Glomerular endothelial cell (primary cell): ENCODE measurements at regions not wholly inside any gene's neighbourhood (a gene's known extent, or its start where the extent isn't known, plus 50 kb on each side); places are given as distances from the start of the nearest gene placed in this dataset.

Source experiments
- DNase-seq: peaks from one replicate; pipeline ENCODE4 v3.0.0-alpha.2; 2011; ENCODE audit warnings: low read depth, low spot score; ENCODE audit errors: extremely low read depth

DNA sequence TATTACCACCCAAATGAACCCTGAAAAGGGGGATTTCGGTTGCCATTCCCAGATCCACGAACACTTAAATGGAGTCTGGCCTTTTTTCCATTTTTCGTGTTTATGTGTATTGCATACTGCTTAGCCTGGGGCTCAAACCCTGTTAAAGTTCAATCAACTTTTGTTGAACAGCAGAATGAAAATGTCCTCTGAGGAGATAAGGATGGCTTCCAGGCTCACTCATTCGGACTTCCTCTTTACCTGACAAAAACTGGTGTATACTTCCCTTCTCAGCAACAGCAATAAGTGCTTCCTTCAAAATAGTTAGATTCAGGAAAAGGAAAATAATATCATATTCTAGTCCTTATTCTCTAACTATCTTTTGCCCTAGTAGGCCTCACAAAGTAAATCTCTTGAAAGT is 61.1 kb upstream of the ARID5B start:
- DNase-seq = no peak

DNA sequence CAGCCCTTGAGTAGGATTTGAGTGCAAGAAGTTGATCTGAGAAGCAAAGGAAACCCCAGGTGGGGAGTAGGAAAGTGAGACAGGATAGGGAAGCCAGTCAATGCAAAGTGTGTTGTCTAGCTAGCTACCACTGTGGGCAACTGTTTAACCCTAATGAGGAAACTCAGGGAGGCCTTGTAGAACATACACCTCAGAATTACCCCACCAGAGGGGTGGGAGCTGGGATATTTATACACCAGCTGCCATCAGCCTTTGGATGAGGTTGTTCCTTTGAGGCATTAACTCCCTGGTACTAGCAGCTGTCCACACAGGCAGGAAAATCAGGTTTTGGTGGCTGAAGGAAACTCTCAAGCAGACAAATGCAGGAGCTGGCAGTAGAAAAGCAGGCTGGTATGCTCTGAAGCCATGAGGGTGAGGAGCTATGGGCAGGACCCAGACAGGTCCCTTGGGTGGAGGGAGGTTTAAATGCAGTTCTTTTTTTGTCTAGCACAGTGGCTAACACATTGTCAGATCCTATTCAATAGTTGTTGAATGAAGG is 60.1 kb upstream of the ARID5B start:
- no peak for DNase-seq

DNA sequence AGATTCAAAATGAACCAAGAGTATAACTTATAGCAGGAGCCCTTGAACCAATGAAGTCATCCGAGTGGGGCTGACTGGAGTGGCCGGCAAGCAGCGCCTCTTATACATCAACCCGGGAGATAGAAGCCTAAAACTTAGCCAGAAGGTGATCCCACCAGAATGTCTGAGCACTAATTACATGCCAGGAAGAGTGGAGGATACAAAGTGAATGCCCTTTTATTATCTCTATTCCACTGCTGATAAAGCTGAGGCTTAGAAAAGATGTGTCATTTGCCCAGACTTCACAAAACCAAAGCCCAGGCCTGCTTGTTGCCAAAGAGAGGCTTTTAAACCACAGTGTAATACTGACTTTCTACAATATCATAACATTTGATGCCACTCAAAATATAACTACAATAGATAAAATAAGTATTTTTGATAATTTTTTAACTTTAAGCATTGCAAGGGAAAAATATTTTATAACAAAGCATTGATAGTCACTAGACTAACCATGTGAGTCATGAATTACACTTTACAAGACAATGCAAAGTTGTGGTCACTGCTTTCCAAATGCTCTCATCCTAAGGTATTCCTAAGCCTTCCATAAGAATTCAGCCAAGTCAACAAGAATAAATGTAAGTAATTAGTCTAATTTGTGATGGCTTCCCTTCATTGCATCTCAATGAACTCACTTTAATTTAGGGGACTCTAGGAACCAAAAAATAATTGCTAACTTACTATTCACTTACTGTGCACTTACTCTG is 58.6 kb upstream of the ARID5B start:
- no peak for DNase-seq

DNA sequence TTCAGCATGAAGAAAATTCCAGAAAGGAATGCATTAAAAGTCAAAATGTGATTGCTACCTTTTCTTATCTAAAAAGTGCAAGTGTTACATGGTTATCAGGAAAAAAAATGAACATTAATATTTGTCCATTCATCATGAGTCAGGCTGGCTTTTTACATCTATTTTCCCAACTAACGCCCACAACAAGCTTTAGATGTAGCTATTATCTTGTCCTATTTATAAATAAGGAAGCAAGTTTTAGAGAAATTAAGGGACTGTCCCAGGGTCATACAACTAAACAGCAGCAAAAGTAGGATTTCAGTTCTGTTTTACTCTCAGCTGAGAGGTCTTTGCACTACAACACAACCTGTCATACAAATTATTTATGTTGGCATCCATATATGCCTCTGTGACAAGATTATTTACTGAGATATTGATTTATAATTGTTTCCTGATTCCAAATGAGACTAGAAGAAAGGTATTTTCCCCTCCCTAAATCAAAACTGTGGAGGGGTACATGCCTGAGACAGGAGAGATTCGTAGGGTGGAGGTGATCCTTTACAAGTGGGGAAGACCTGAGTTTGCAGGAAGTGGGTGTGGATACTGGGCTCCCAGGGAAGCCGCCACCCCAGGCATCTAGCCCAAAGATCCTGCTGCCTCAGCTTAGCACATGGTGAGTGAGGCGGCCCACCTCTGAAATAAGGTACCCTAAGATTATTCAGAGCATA is 57.2 kb upstream of the ARID5B start:
- no peak for DNase-seq

DNA sequence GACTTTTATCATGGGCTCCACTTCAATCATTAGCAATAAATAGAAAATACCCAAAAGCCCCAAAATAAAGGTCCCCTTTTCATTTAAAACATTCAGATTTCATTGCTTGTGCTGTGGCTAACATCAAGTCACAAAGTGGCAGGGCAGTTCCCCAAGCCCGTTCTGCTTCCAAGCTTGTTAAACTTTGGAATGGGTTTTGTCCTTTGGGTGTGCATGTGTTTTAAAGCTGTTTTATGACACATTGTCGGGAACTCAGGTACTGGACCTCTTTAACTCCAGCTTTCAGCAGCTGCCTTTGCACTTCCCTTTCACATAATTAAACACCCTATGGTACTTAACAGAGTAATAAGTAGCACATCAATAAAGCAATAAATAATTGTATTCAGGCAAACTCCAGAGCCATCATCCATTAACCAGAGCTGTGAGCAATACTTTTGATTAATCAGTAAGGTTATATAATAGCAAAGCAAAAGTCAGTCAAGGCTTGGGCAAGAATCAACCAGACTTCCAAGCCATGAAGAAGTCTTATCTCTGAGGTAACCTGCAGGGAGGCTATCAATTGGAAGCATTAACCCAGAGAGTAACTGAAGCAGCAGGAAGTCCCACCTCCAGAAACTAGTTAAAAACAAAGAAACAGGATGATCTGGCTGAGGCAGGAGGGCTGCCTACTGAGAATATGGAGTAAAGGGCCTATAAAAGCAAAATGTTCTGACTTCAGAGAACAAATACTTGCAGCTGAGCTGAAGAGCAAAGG is 56.1 kb upstream of the ARID5B start:
- no peak for DNase-seq

DNA sequence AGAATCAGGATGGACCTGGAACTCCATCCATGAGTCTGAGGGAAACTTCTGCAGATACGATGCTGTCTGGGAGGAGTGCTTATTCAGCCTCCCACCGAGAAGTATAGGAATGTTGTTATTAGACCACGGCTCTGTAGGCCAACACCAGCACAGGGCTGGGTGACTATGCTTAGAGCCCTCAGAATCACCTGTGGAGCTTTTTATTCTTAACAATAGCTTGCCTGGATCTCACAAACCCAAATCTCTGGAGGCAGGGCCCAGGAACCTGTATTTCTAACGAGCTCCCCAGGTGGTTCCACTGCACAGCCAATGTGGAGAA is 55.6 kb upstream of the ARID5B start:
- no peak for DNase-seq

DNA sequence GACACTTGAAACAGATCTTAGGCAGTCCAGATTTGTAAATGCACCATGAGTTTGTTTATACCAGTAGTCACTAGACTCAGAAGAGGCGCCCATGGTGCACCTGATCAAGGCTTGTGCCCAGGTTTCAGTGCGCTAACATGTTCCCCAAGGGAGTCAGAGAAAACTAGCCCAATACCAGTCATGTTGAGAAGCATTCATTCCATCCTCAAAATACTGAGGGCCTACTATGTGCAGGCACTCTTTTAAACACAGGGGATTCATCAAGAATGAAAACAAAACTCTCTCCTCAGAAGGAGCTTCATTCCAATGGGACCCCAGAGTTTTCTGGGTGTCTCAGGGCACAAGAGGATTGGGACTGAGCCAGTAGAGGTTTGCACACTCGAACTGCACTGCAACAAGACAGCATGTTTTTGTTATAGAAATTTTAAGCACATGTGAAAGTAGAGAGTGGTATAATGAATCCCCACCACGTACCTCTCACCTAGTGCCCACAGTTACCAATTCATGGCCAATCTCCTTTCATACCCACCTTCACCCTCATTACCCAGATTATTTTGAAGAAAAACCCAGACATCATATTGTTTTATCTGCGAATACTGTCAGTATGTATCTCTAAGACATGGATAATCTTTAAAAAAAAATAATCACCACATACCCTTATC is 55.0 kb upstream of the ARID5B start:
- DNase-seq = no peak

DNA sequence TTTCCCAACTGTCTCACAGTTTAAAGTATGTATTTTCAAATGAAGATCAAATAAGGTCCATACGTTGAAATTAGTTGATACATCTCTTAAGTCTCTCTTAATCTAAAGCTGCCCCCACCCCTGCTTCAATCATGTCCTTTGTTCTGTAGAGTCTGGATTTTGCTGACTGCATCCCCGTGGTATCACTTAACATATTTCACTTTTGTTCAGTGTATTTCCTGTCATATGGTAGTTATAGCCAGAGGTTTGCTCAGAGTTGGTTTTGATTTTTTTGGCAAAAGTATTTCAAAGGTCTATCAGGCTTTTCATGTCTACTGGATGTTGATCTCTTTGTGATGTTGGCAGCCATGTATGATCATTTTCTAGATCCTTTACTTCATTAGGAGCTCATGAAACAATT is 54.4 kb upstream of the ARID5B start:
- no peak for DNase-seq

DNA sequence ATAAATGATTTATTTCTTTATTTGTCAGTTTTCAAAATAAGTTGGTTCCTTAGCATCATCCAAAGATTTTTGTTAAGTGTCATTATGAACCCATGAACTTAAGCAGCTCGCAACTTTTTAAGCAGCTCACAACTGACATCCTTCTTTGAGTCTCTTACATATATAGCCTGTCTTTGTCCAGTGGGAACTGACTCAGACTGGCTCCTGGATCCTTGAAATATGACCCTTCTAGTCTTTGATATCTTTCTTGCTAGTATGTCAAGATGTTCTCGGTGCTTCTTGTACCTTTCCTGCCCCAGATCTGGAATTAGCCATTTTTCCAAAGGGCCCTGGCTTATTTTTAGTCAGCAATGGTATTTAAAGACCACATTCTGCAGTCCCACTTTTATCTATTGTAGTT is 53.9 kb upstream of the ARID5B start:
- DNase-seq = no peak

DNA sequence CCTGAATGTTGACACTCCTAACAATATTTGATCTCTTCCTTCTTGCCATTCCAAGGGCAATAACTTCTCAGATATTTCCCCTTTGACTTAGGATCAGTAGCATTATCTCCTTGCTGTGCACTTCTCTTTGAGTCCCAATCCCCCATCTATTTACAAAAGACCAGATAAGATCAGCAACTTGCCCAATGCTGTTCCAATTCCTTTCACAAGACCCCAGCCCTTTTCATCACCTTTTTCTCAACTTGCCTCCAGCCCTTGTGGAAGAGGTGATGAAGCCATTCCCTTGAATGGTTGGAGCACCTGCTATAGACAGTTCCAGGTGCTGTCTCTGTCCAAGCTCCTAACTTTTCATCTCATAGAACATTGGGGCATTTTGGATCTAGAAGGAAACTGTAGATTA is 51.1 kb upstream of the ARID5B start:
- no peak for DNase-seq
